MCF 10A (cell line): ENCODE measurements at regions not wholly inside any gene's neighbourhood (a gene's known extent, or its start where the extent isn't known, plus 50 kb on each side); places are given as distances from the start of the nearest gene placed in this dataset.

Experiments used
- BruUV-seq: library from RNA; stranded (reverse); fragments of 400-500 nt; replicated peaks from 2 replicates; lab custom pipeline; 2021; lab: Mats Ljungman, UMichigan
- CTCF ChIA-PET: fragments of 300-600 bp; sonication (Branson Sonifier 250); formaldehyde crosslinking; extraction: SDS; loops from one replicate; lab custom pipeline; 2021; ENCODE audit warnings: antibody characterized with exemption, inconsistent platforms; lab: Yijun Ruan, JAX
- POLR2A ChIA-PET: fragments of 300-600, 350-650 bp; sonication (Branson Sonifier 250); formaldehyde crosslinking; extraction: SDS; loops from one replicate; lab custom pipeline; 2020; ENCODE audit warnings: antibody characterized with exemption, inconsistent platforms; lab: Yijun Ruan, JAX
- DNase-seq: peaks from one replicate; pipeline ENCODE4 v3.0.0-alpha.2; 2018; ENCODE audit not compliant: unreplicated experiment
- H3K27ac Mint-ChIP-seq: one replicate; pipeline ENCODE4 v1.8.0; 2022; ENCODE audit warnings: mild to moderate bottlenecking, low read depth, mixed read lengths; ENCODE audit not compliant: unreplicated experiment
- H3K27me3 Mint-ChIP-seq: one replicate; pipeline ENCODE4 v1.8.0; 2022; ENCODE audit warnings: mixed read lengths; ENCODE audit not compliant: insufficient read depth, unreplicated experiment
- H3K36me3 Mint-ChIP-seq: one replicate; pipeline ENCODE4 v1.8.0; 2022; ENCODE audit warnings: mild to moderate bottlenecking, moderate library complexity, mixed read lengths; ENCODE audit not compliant: insufficient read depth, unreplicated experiment
- H3K4me1 Mint-ChIP-seq: one replicate; pipeline ENCODE4 v1.8.0; 2022; ENCODE audit warnings: mixed read lengths; ENCODE audit not compliant: insufficient read depth, unreplicated experiment
- H3K4me3 Mint-ChIP-seq: one replicate; pipeline ENCODE4 v1.8.0; 2022; ENCODE audit warnings: mild to moderate bottlenecking, moderate library complexity, mixed read lengths; ENCODE audit not compliant: unreplicated experiment
- H3K9me3 Mint-ChIP-seq: one replicate; pipeline ENCODE4 v1.8.0; 2022; ENCODE audit warnings: mixed read lengths; ENCODE audit not compliant: unreplicated experiment
- intact Hi-C: fragments of 100-400 bp; cut with micrococcal nuclease; formaldehyde crosslinking; loops from 2 replicates; pipeline ENCODE4 v1.14.1; 2022
- TF ChIP-seq, protein P1 (sequence below): fragments of 200-600 bp; IDR thresholded peaks from one replicate; pipeline ENCODE4 v1.8.0; 2022; ENCODE audit warnings: antibody characterized with exemption, mild to moderate bottlenecking; ENCODE audit not compliant: unreplicated experiment

GRCh38 chr2:38127277-38127676 is 51.3 kb upstream of the CYP1B1 start:
- peaks cover 20% of the 10 kb centered on the region for H3K9me3 Mint-ChIP-seq
- H3K27ac Mint-ChIP-seq: no peak overlapping the region
- CTCF ChIA-PET: interaction anchor here (2.2 kb wide), 1 partner anchor 12 kb away, joined by 6 read pairs; no protein-coding TSS in a partner anchor
- BruUV-seq: no TSS peak
- peaks cover 22% of the 10 kb centered on the region for H3K36me3 Mint-ChIP-seq
- POLR2A ChIA-PET: no interaction called here
- H3K27me3 Mint-ChIP-seq: no peaks in the 10 kb centered on the region
- DNase-seq: no peak
- H3K4me3 Mint-ChIP-seq: no peak overlapping the region
- TF ChIP-seq, protein P1, sequence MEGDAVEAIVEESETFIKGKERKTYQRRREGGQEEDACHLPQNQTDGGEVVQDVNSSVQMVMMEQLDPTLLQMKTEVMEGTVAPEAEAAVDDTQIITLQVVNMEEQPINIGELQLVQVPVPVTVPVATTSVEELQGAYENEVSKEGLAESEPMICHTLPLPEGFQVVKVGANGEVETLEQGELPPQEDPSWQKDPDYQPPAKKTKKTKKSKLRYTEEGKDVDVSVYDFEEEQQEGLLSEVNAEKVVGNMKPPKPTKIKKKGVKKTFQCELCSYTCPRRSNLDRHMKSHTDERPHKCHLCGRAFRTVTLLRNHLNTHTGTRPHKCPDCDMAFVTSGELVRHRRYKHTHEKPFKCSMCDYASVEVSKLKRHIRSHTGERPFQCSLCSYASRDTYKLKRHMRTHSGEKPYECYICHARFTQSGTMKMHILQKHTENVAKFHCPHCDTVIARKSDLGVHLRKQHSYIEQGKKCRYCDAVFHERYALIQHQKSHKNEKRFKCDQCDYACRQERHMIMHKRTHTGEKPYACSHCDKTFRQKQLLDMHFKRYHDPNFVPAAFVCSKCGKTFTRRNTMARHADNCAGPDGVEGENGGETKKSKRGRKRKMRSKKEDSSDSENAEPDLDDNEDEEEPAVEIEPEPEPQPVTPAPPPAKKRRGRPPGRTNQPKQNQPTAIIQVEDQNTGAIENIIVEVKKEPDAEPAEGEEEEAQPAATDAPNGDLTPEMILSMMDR: no peak
- peaks cover 12% of the 10 kb centered on the region for H3K4me1 Mint-ChIP-seq
- intact Hi-C loops: no loop called here

DNA sequence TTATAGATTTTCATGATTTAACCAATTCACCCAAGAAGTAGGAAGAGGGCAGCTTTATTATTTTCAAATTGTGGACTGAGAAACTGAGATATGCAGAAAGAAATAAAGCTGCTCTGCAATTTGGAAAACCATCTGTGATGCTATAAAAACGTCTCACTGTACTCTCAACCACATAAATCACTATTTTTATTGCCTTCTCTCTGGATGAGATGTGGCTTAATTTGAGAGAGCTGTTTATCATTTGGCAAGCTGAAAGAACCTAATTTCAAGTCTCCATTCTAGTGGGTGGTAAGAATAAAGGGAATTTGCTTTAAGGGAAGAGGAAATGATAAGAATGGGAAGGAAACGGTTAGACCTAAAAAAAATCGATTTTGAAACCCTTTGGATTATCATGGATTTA is 49.9 kb upstream of the CYP1B1 start:
- DNase-seq: no peak
- BruUV-seq: no TSS peak
- Mint-ChIP-seq H3K27ac (no peak overlapping the region), H3K4me1 (peaks cover 12% of the 10 kb centered on the region), H3K4me3 (no peak overlapping the region), H3K36me3 (peaks cover 26% of the 10 kb centered on the region), H3K9me3 (peaks cover 20% of the 10 kb centered on the region), H3K27me3 (no peaks in the 10 kb centered on the region)
- POLR2A ChIA-PET: interaction anchor here (0.7 to 1.2 kb wide), 3 partner anchors 10 to 580 kb away, joined by 3 read pairs; no protein-coding TSS in a partner anchor
- TF ChIP-seq, protein P1: no peak
- intact Hi-C loops: no loop called here
- CTCF ChIA-PET: interaction anchor here (0.6 to 2.2 kb wide), 3 partner anchors 10 to 225 kb away, joined by 3 to 6 read pairs (median 5); no protein-coding TSS in a partner anchor
